ENCODE measurements at regions not wholly inside any gene's neighbourhood (a gene's known extent, or its start where the extent isn't known, plus 50 kb on each side); places are given as distances from the start of the nearest gene placed in this dataset.

DNA sequence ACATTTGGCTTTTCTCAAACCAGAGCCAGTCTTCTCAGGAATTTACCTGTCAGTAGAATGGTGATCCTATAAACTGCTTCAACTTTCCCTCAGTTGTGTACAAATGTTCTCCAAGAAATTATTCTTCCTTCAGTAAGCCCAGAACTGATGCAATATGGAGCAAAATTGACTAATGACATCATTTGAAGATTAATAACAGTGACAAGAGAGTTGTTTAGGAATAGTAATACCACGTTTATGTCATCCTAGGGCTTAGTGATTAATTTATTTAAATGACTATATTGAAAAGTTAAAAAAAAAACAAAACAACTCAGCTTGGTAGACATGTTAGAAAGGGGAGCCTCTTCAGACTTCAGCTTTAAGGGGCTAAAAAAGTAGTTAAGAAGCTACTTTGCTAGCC lies 933.2 kb downstream of the GATA3 start:
- TF ChIP-seq NR2C2 (IDR thresholded peaks at IDR 0.05; ENCODE audit: borderline replicate concordance, control insufficient read depth, insufficient read length, low read depth) (no peak), POLR2A (IDR thresholded peaks at IDR 0.05; ENCODE audit: low read depth, low read length) (no peak), GATAD2B (conservative IDR thresholded peaks at IDR 0.05; ENCODE audit: low read depth) (no peak), CREM (IDR thresholded peaks at IDR 0.05; ENCODE audit: low read depth) (no peak), POLR2AphosphoS5 (IDR thresholded peaks at IDR 0.05; ENCODE audit: low read length) (no peak), EZH2 (IDR thresholded peaks at IDR 0.05; ENCODE audit: borderline replicate concordance, control insufficient read depth, low read depth, low read length) (no peak), IRF3 (IDR thresholded peaks at IDR 0.05) (no peak), ATF7 (IDR thresholded peaks at IDR 0.05; ENCODE audit: low read depth) (no peak), SREBF2 (IDR thresholded peaks at IDR 0.05; ENCODE audit: low read length) (no peak), REST (IDR thresholded peaks at IDR 0.05; ENCODE audit: low read depth, low read length) (no peak)
- TF ChIP-seq, protein P1, sequence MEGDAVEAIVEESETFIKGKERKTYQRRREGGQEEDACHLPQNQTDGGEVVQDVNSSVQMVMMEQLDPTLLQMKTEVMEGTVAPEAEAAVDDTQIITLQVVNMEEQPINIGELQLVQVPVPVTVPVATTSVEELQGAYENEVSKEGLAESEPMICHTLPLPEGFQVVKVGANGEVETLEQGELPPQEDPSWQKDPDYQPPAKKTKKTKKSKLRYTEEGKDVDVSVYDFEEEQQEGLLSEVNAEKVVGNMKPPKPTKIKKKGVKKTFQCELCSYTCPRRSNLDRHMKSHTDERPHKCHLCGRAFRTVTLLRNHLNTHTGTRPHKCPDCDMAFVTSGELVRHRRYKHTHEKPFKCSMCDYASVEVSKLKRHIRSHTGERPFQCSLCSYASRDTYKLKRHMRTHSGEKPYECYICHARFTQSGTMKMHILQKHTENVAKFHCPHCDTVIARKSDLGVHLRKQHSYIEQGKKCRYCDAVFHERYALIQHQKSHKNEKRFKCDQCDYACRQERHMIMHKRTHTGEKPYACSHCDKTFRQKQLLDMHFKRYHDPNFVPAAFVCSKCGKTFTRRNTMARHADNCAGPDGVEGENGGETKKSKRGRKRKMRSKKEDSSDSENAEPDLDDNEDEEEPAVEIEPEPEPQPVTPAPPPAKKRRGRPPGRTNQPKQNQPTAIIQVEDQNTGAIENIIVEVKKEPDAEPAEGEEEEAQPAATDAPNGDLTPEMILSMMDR (IDR thresholded peaks at IDR 0.05 in 2 of 3, conservative IDR thresholded peaks at IDR 0.05 in 1 of 3; ENCODE audit: control insufficient read depth in 2 of 3, extremely low read depth in 1 of 3, insufficient read depth in 1 of 3, low read depth in 3 of 3, low read length in 3 of 3), result no peak
- TF ChIP-seq, protein P2, sequence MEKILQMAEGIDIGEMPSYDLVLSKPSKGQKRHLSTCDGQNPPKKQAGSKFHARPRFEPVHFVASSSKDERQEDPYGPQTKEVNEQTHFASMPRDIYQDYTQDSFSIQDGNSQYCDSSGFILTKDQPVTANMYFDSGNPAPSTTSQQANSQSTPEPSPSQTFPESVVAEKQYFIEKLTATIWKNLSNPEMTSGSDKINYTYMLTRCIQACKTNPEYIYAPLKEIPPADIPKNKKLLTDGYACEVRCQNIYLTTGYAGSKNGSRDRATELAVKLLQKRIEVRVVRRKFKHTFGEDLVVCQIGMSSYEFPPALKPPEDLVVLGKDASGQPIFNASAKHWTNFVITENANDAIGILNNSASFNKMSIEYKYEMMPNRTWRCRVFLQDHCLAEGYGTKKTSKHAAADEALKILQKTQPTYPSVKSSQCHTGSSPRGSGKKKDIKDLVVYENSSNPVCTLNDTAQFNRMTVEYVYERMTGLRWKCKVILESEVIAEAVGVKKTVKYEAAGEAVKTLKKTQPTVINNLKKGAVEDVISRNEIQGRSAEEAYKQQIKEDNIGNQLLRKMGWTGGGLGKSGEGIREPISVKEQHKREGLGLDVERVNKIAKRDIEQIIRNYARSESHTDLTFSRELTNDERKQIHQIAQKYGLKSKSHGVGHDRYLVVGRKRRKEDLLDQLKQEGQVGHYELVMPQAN (conservative IDR thresholded peaks at IDR 0.05), result no peak
- TF ChIP-seq, protein P3, sequence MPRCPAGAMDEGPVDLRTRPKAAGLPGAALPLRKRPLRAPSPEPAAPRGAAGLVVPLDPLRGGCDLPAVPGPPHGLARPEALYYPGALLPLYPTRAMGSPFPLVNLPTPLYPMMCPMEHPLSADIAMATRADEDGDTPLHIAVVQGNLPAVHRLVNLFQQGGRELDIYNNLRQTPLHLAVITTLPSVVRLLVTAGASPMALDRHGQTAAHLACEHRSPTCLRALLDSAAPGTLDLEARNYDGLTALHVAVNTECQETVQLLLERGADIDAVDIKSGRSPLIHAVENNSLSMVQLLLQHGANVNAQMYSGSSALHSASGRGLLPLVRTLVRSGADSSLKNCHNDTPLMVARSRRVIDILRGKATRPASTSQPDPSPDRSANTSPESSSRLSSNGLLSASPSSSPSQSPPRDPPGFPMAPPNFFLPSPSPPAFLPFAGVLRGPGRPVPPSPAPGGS (IDR thresholded peaks at IDR 0.05; ENCODE audit: borderline replicate concordance, insufficient read depth, low read depth, low read length, poor library complexity, severe bottlenecking), result no peak
